Activated T-helper 1 cell treated with anti-CD3 and anti-CD28 coated beads, Interleukin-12 subunit alpha, Interleukin-12 subunit beta, Interleukin-2, Interleukin-4 antibody, amounts not matched to agents 30 ng/mL and 10 ng/mL and 1 ng/mL, durations not matched to agents 14 hours and 24 hours and 36 hours (primary cell): ENCODE measurements at regions not wholly inside any gene's neighbourhood (a gene's known extent, or its start where the extent isn't known, plus 50 kb on each side); places are given as distances from the start of the nearest gene placed in this dataset.

Experiments
- DNase-seq: peaks from one replicate; pipeline ENCODE4 v3.0.0; 2021; ENCODE audit warnings: low spot score
- H3K27ac Mint-ChIP-seq: one replicate; pipeline ENCODE4 v1.8.0; 2021; ENCODE audit warnings: mild to moderate bottlenecking, mixed read lengths
- H3K27me3 Mint-ChIP-seq: one replicate; pipeline ENCODE4 v1.8.0; 2022; ENCODE audit warnings: mild to moderate bottlenecking, moderate library complexity, mixed read lengths; ENCODE audit not compliant: insufficient read depth
- H3K36me3 Mint-ChIP-seq: one replicate; pipeline ENCODE4 v1.8.0; 2021; ENCODE audit warnings: low read depth, mixed read lengths
- H3K4me1 Mint-ChIP-seq: one replicate; pipeline ENCODE4 v1.8.0; 2021; ENCODE audit warnings: low read depth, mixed read lengths
- H3K4me3 Mint-ChIP-seq: one replicate; pipeline ENCODE4 v1.8.0; 2021; ENCODE audit warnings: mild to moderate bottlenecking, moderate library complexity, mixed read lengths
- H3K9me3 Mint-ChIP-seq: one replicate; pipeline ENCODE4 v1.8.0; 2021; ENCODE audit warnings: mixed read lengths
- intact Hi-C: fragments of 100-400 bp; cut with micrococcal nuclease; formaldehyde crosslinking; loops from one replicate; pipeline ENCODE4 v1.15.1; 2024

GRCh38 chr11:70574725-70575347 is 176.5 kb downstream of the CTTN start:
- Mint-ChIP-seq H3K9me3 (no peaks in the 10 kb centered on the region), H3K27ac (no peak overlapping the region), H3K36me3 (no peaks in the 10 kb centered on the region), H3K27me3 (peaks cover 2% of the 10 kb centered on the region), H3K4me1 (no peaks in the 10 kb centered on the region), H3K4me3 (no peak overlapping the region)
- intact Hi-C loops = no loop called here
- DNase-seq = no peak

- intact Hi-C loops = no loop called here
- Mint-ChIP-seq H3K4me1 (no peaks in the 10 kb centered on the region), H3K4me3 (no peak overlapping the region), H3K9me3 (no peaks in the 10 kb centered on the region), H3K36me3 (no peaks in the 10 kb centered on the region), H3K27me3 (peaks cover 2% of the 10 kb centered on the region), H3K27ac (no peak overlapping the region)
- DNase-seq = no peak
Measured at GRCh38 chr11:70575396-70576060, 177.2 kb downstream of the CTTN start.

- intact Hi-C loops = no loop called here
- no peak for DNase-seq
- Mint-ChIP-seq H3K27ac (no peak overlapping the region), H3K36me3 (no peaks in the 10 kb centered on the region), H3K27me3 (peaks cover 2% of the 10 kb centered on the region), H3K9me3 (no peaks in the 10 kb centered on the region), H3K4me1 (no peaks in the 10 kb centered on the region), H3K4me3 (no peak overlapping the region)
Measured at GRCh38 chr11:70577258-70577603, 178.9 kb downstream of the CTTN start.

- no peak for DNase-seq
- H3K4me3 Mint-ChIP-seq = no peak overlapping the region
- intact Hi-C loops = no loop called here
- H3K9me3 Mint-ChIP-seq = no peaks in the 10 kb centered on the region
- H3K4me1 Mint-ChIP-seq = no peaks in the 10 kb centered on the region
- H3K27me3 Mint-ChIP-seq = peaks cover 2% of the 10 kb centered on the region
- H3K36me3 Mint-ChIP-seq = no peaks in the 10 kb centered on the region
- no peak overlapping the region for H3K27ac Mint-ChIP-seq
Measured at GRCh38 chr11:70577948-70578347, 179.6 kb downstream of the CTTN start.

GRCh38 chr11:70578371-70578770 is 180.0 kb downstream of the CTTN start:
- intact Hi-C loops = no loop called here
- no peaks in the 10 kb centered on the region for H3K9me3 Mint-ChIP-seq
- no peaks in the 10 kb centered on the region for H3K4me1 Mint-ChIP-seq
- peaks cover 2% of the 10 kb centered on the region for H3K27me3 Mint-ChIP-seq
- no peak overlapping the region for H3K27ac Mint-ChIP-seq
- H3K36me3 Mint-ChIP-seq = no peaks in the 10 kb centered on the region
- no peak overlapping the region for H3K4me3 Mint-ChIP-seq
- no peak for DNase-seq

- Mint-ChIP-seq H3K9me3 (no peaks in the 10 kb centered on the region), H3K36me3 (no peaks in the 10 kb centered on the region), H3K27me3 (peaks cover 2% of the 10 kb centered on the region), H3K27ac (no peak overlapping the region), H3K4me3 (no peak overlapping the region), H3K4me1 (no peaks in the 10 kb centered on the region)
- no peak for DNase-seq
- intact Hi-C loops = no loop called here
Measured at GRCh38 chr11:70578831-70579230, 180.5 kb downstream of the CTTN start.

- H3K27ac Mint-ChIP-seq = no peak overlapping the region
Measured at GRCh38 chr11:70579316-70579955, 181.1 kb downstream of the CTTN start.

GRCh38 chr11:70580036-70580805 is 181.9 kb downstream of the CTTN start:
- Mint-ChIP-seq H3K27ac (no peak overlapping the region), H3K4me3 (no peak overlapping the region), H3K36me3 (no peaks in the 10 kb centered on the region), H3K27me3 (no peaks in the 10 kb centered on the region), H3K9me3 (no peaks in the 10 kb centered on the region), H3K4me1 (no peaks in the 10 kb centered on the region)
- no peak for DNase-seq
- intact Hi-C loops = no loop called here

More at GRCh38 chr11:70579316-70579955, 181.1 kb downstream of the CTTN start:
- H3K9me3 Mint-ChIP-seq = no peaks in the 10 kb centered on the region
- peaks cover under 1% of the 10 kb centered on the region for H3K27me3 Mint-ChIP-seq
- no peak for DNase-seq
- intact Hi-C loops = no loop called here
- no peaks in the 10 kb centered on the region for H3K4me1 Mint-ChIP-seq
- no peaks in the 10 kb centered on the region for H3K36me3 Mint-ChIP-seq
- H3K4me3 Mint-ChIP-seq = no peak overlapping the region

- Mint-ChIP-seq H3K27me3 (peaks cover 8% of the 10 kb centered on the region), H3K4me3 (no peak overlapping the region), H3K36me3 (no peaks in the 10 kb centered on the region), H3K4me1 (no peaks in the 10 kb centered on the region), H3K9me3 (no peaks in the 10 kb centered on the region), H3K27ac (no peak overlapping the region)
- intact Hi-C loops = no loop called here
- no peak for DNase-seq
Measured at GRCh38 chr11:70581991-70582885, 183.9 kb downstream of the CTTN start.

GRCh38 chr11:70582886-70583641 is 184.7 kb downstream of the CTTN start:
- intact Hi-C loops = no loop called here
- Mint-ChIP-seq H3K4me3 (no peak overlapping the region), H3K36me3 (no peaks in the 10 kb centered on the region), H3K27me3 (peaks cover 10% of the 10 kb centered on the region), H3K27ac (no peak overlapping the region), H3K9me3 (no peaks in the 10 kb centered on the region), H3K4me1 (no peaks in the 10 kb centered on the region)
- no peak for DNase-seq

- H3K4me3 Mint-ChIP-seq = no peak overlapping the region
- no peaks in the 10 kb centered on the region for H3K36me3 Mint-ChIP-seq
- no peak for DNase-seq
- no peaks in the 10 kb centered on the region for H3K4me1 Mint-ChIP-seq
- intact Hi-C loops = no loop called here
- no peaks in the 10 kb centered on the region for H3K9me3 Mint-ChIP-seq
- no peak overlapping the region for H3K27ac Mint-ChIP-seq
- H3K27me3 Mint-ChIP-seq = peaks cover 10% of the 10 kb centered on the region
Measured at GRCh38 chr11:70583781-70584218, 185.5 kb downstream of the CTTN start.
